ENCODE measurements at regions not wholly inside any gene's neighbourhood (a gene's known extent, or its start where the extent isn't known, plus 50 kb on each side); places are given as distances from the start of the nearest gene placed in this dataset.

DNA sequence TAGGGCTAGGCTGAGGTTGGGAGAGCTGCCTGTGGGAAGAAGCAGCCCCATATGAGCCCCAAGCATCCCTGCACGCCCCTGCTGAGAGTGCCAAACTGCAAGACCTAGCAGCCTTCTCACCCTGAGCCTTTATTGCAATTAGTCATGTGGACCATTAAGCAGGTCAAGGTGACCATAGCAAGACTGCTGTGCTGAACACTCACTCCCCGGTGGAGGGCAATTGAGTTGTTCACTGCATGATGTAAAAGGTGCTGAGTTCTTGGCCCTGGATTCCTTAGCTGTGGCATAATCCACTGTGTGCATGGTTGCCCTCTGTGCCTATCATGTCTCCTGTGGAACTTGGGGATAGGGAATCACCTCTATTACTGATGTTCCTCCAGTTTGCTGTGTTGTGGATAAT lies 131.1 kb downstream of the FOXD1 start:
- no peak for TF ChIP-seq POLR2A (IDR thresholded peaks at IDR 0.05; ENCODE audit: low read length)
- TF ChIP-seq GATA1 (IDR thresholded peaks at IDR 0.05; ENCODE audit: low read depth, low read length) = no peak

Data from erythroblast (primary cell).